ENCODE measurements at regions not wholly inside any gene's neighbourhood (a gene's known extent, or its start where the extent isn't known, plus 50 kb on each side); places are given as distances from the start of the nearest gene placed in this dataset.

GRCh38 chr3:144105542-144105941, 133.9 kb downstream of the DIPK2A start:
- Mint-ChIP-seq H3K27me3 (peaks cover 19% of the 10 kb centered on the region), H3K4me3 (no peak overlapping the region), H3K27ac (no peak overlapping the region), H3K9me3 (no peaks in the 10 kb centered on the region), H3K36me3 (no peaks in the 10 kb centered on the region), H3K4me1 (peaks cover 2% of the 10 kb centered on the region)
- no peak for DNase-seq

GRCh38 chr3:144106970-144107369, 135.3 kb downstream of the DIPK2A start:
- no peak overlapping the region for H3K27ac Mint-ChIP-seq
- H3K27me3 Mint-ChIP-seq = peaks cover 15% of the 10 kb centered on the region
- H3K9me3 Mint-ChIP-seq = no peaks in the 10 kb centered on the region
- no peak overlapping the region for H3K4me3 Mint-ChIP-seq
- no peak for DNase-seq
- peaks cover 2% of the 10 kb centered on the region for H3K4me1 Mint-ChIP-seq
- H3K36me3 Mint-ChIP-seq = no peaks in the 10 kb centered on the region

- Mint-ChIP-seq H3K9me3 (no peaks in the 10 kb centered on the region), H3K36me3 (no peaks in the 10 kb centered on the region), H3K27ac (no peak overlapping the region), H3K4me3 (no peak overlapping the region), H3K27me3 (peaks cover 19% of the 10 kb centered on the region), H3K4me1 (peaks cover 2% of the 10 kb centered on the region)
- DNase-seq = no peak
Observed at GRCh38 chr3:144107923-144108322, 136.3 kb downstream of the DIPK2A start.

- peaks cover 2% of the 10 kb centered on the region for H3K4me1 Mint-ChIP-seq
- no peaks in the 10 kb centered on the region for H3K36me3 Mint-ChIP-seq
- no peak for DNase-seq
- H3K27me3 Mint-ChIP-seq = peaks cover 16% of the 10 kb centered on the region
- H3K9me3 Mint-ChIP-seq = no peaks in the 10 kb centered on the region
- H3K4me3 Mint-ChIP-seq = no peak overlapping the region
- H3K27ac Mint-ChIP-seq = no peak overlapping the region
Observed at GRCh38 chr3:144109944-144110343, 138.3 kb downstream of the DIPK2A start.

GRCh38 chr3:144112036-144112435, 140.4 kb downstream of the DIPK2A start:
- Mint-ChIP-seq H3K4me1 (peaks cover 2% of the 10 kb centered on the region), H3K9me3 (no peaks in the 10 kb centered on the region), H3K36me3 (no peaks in the 10 kb centered on the region), H3K27ac (no peak overlapping the region), H3K4me3 (no peak overlapping the region), H3K27me3 (peaks cover 17% of the 10 kb centered on the region)
- no peak for DNase-seq

- H3K9me3 Mint-ChIP-seq = no peaks in the 10 kb centered on the region
- no peaks in the 10 kb centered on the region for H3K36me3 Mint-ChIP-seq
- peaks cover 2% of the 10 kb centered on the region for H3K4me1 Mint-ChIP-seq
Observed at GRCh38 chr3:144112437-144112836, 140.8 kb downstream of the DIPK2A start.

GRCh38 chr3:144114767-144115166, 143.1 kb downstream of the DIPK2A start:
- Mint-ChIP-seq H3K27me3 (peaks cover 15% of the 10 kb centered on the region), H3K4me3 (no peak overlapping the region), H3K4me1 (peaks cover 2% of the 10 kb centered on the region), H3K36me3 (no peaks in the 10 kb centered on the region), H3K27ac (no peak overlapping the region), H3K9me3 (no peaks in the 10 kb centered on the region)
- no peak for DNase-seq

More at GRCh38 chr3:144112437-144112836, 140.8 kb downstream of the DIPK2A start:
- no peak overlapping the region for H3K4me3 Mint-ChIP-seq
- no peak for DNase-seq
- peaks cover 15% of the 10 kb centered on the region for H3K27me3 Mint-ChIP-seq
- H3K27ac Mint-ChIP-seq = no peak overlapping the region

- Mint-ChIP-seq H3K4me1 (no peaks in the 10 kb centered on the region), H3K36me3 (no peaks in the 10 kb centered on the region), H3K27ac (no peak overlapping the region), H3K27me3 (peaks cover 10% of the 10 kb centered on the region), H3K4me3 (no peak overlapping the region), H3K9me3 (no peaks in the 10 kb centered on the region)
- DNase-seq = no peak
Observed at GRCh38 chr3:144119633-144120032, 148.0 kb downstream of the DIPK2A start.

GRCh38 chr3:144121661-144122060, 150.0 kb downstream of the DIPK2A start:
- no peaks in the 10 kb centered on the region for H3K36me3 Mint-ChIP-seq
- no peaks in the 10 kb centered on the region for H3K4me1 Mint-ChIP-seq
- no peak for DNase-seq
- peaks cover 1% of the 10 kb centered on the region for H3K27me3 Mint-ChIP-seq
- H3K4me3 Mint-ChIP-seq = no peak overlapping the region
- H3K27ac Mint-ChIP-seq = no peak overlapping the region
- no peaks in the 10 kb centered on the region for H3K9me3 Mint-ChIP-seq

- Mint-ChIP-seq H3K27ac (no peak overlapping the region), H3K27me3 (peaks cover 5% of the 10 kb centered on the region)
Observed at GRCh38 chr3:144127014-144127413, 155.4 kb downstream of the DIPK2A start.

GRCh38 chr3:144127700-144128099, 156.1 kb downstream of the DIPK2A start:
- no peak overlapping the region for H3K27ac Mint-ChIP-seq
- H3K9me3 Mint-ChIP-seq = no peaks in the 10 kb centered on the region
- peaks cover 7% of the 10 kb centered on the region for H3K4me1 Mint-ChIP-seq
- H3K27me3 Mint-ChIP-seq = peaks cover 5% of the 10 kb centered on the region
- H3K36me3 Mint-ChIP-seq = no peaks in the 10 kb centered on the region
- no peak for DNase-seq
- H3K4me3 Mint-ChIP-seq = no peak overlapping the region

More at GRCh38 chr3:144127014-144127413, 155.4 kb downstream of the DIPK2A start:
- peaks cover 7% of the 10 kb centered on the region for H3K4me1 Mint-ChIP-seq
- no peaks in the 10 kb centered on the region for H3K36me3 Mint-ChIP-seq
- no peak for DNase-seq
- H3K4me3 Mint-ChIP-seq = no peak overlapping the region
- H3K9me3 Mint-ChIP-seq = no peaks in the 10 kb centered on the region

GRCh38 chr3:144128108-144128892, 156.7 kb downstream of the DIPK2A start:
- no peak overlapping the region for H3K4me3 Mint-ChIP-seq
- H3K27me3 Mint-ChIP-seq = peaks cover 5% of the 10 kb centered on the region
- DNase-seq = no peak
- peaks cover 7% of the 10 kb centered on the region for H3K4me1 Mint-ChIP-seq
- no peaks in the 10 kb centered on the region for H3K36me3 Mint-ChIP-seq
- no peaks in the 10 kb centered on the region for H3K9me3 Mint-ChIP-seq
- H3K27ac Mint-ChIP-seq = no peak overlapping the region

- Mint-ChIP-seq H3K27me3 (peaks cover 5% of the 10 kb centered on the region), H3K4me1 (peaks cover 7% of the 10 kb centered on the region), H3K9me3 (no peaks in the 10 kb centered on the region), H3K36me3 (no peaks in the 10 kb centered on the region), H3K27ac (no peak overlapping the region), H3K4me3 (no peak overlapping the region)
- DNase-seq = peak; percentile 3
Observed at GRCh38 chr3:144129536-144130214, 158.1 kb downstream of the DIPK2A start.

GRCh38 chr3:144141074-144141473, 169.5 kb downstream of the DIPK2A start:
- H3K9me3 Mint-ChIP-seq = peaks cover 10% of the 10 kb centered on the region
- no peak overlapping the region for H3K4me3 Mint-ChIP-seq
- no peak overlapping the region for H3K27ac Mint-ChIP-seq
- no peaks in the 10 kb centered on the region for H3K36me3 Mint-ChIP-seq
- no peaks in the 10 kb centered on the region for H3K4me1 Mint-ChIP-seq
- DNase-seq = no peak
- H3K27me3 Mint-ChIP-seq = peaks cover 17% of the 10 kb centered on the region

- peaks cover 17% of the 10 kb centered on the region for H3K27me3 Mint-ChIP-seq
- no peaks in the 10 kb centered on the region for H3K36me3 Mint-ChIP-seq
- H3K4me1 Mint-ChIP-seq = no peaks in the 10 kb centered on the region
- H3K4me3 Mint-ChIP-seq = no peak overlapping the region
- peaks cover 9% of the 10 kb centered on the region for H3K9me3 Mint-ChIP-seq
- DNase-seq = no peak
- no peak overlapping the region for H3K27ac Mint-ChIP-seq
Observed at GRCh38 chr3:144141496-144141895, 169.9 kb downstream of the DIPK2A start.
